NCI-H345 (cell line): ENCODE measurements at regions not wholly inside any gene's neighbourhood (a gene's known extent, or its start where the extent isn't known, plus 50 kb on each side); places are given as distances from the start of the nearest gene placed in this dataset.
"Not testable (repeated sequence)": the region's sequence is repeated elsewhere in the genome, so short reads cannot be mapped to it uniquely, and the experiment has no call there.

Source experiments
- DNase-seq: peaks from one replicate; lab custom pipeline; 2025; lab: John Stamatoyannopoulos, UW

GRCh38 chr4:179683661-179684060, 2241.4 kb upstream of the AGA start:
- DNase-seq: not testable (repeated sequence)

GRCh38 chr4:179692222-179692621, 2250.0 kb upstream of the AGA start:
- DNase-seq: no peak

DNA sequence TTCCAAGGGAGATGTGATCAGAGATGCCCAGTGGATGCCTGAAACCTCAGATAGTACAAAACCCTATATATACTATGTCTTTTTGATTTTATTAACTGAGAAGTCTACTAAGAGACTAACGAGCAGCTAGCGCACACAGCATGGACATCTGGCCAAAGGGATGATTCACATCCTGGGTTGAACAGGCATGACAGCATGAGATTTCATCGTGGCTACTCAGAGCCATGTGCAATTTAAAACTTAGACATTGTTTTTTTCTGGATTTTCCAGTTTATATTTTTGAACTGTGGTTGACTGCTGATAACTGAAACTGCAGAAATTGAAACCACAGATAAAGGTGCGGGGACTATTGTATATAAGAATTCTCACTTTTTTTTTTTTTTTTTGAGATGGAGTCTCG, 2252.9 kb upstream of the AGA start:
- DNase-seq: no peak

DNA sequence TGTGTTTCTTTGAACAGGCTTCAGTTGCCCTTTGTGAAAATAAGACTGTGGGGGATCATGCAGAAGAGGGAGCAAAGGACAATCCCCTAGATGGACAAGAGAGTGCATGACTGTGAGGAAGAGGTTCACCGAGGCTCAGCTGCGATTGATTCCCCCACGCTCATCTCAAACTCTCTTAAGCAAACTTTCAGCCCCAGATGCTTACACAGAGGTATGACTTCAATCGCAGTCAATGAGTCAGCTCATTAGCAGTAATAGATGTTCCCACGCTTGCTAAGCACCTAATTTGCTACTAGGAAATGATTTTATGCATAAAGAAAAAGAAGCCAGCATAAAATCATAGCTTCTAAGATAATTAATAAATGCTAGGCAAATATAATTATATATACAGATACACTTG, 2256.1 kb upstream of the AGA start:
- DNase-seq: no peak

DNA sequence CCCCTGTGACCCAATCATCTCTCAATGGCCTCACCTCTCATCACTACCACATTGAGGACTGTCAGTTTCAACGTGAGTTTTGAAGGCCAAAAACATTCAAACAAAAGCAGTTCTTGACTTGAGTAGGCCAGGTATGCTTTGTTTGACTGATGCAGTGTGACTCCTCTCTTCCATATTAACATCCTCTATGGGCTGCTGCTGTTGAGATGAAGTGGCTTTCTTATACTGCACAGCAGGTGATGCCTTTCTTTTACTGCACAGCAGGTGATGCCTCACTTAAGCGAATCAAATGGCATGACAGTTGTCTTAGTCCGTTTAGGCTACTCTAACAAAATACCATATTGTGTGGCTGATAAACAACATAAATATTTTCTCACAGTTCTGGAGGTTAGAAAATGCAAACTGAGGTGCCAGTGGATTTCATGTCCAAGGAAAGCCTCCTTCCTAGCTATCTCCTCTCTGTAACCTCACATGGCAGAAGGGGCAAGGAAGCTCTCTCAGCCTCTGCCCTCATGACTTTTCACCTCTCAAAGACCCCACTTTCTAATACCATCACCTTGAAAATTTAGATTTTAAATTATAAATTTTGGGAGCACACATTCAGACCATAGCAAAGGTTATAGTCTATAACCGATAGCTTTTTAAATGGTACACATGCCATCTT, 2267.9 kb upstream of the AGA start:
- DNase-seq: no peak

DNA sequence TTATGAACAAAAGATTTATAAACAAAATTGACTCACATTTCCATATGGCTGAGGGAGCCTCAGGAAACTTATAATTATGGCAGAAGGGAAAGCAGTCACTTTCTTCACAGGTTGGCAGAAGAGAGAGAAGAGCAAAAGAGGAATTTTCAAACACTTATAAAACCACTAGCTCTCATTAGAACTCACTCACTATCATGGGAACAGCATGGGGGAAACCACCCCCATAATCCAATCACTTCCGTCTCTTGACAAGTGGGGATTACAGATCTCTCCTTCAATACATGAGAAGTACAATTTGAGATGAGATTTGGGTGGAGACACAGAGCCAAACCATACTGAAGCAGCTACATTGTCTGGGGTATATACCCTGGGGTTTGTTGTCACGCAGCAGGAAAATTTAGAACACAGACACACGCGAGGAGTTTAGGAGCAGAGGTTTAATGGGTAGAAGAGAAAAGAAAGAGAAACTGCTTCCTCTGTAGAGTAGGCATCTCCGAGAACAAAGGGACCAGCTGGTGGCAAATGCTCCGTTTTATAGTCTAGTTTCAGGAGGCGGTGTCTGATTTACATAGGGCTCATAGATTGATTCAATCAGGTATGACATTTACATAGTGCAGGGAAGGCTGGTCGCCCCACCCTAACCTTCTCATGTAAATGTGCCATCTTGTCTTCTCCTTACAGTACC, 2277.7 kb upstream of the AGA start:
- no peak for DNase-seq

- not testable (repeated sequence) for DNase-seq
Observed at GRCh38 chr4:179726491-179726890, 2284.3 kb upstream of the AGA start.

- DNase-seq: no peak
Observed at GRCh38 chr4:179728305-179728704, 2286.1 kb upstream of the AGA start.

DNA sequence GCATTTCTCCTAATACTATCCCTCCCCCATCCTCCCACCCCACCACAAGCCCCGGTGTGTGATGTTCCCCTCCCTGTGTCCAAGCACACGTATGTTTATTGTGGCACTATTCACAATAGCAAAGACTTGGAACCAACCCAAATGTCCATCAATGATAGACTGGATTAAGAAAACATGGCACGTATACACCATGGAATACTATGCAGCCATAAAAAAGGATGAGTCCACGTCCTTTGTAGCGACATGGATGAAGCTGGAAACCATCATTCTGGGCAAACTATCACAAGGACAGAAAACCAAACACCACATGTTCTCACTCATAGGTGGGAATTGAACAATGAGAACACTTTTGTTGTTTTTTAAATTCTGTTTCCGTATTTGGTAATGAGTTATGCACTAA, 2294.6 kb upstream of the AGA start:
- DNase-seq: not testable (repeated sequence)

DNA sequence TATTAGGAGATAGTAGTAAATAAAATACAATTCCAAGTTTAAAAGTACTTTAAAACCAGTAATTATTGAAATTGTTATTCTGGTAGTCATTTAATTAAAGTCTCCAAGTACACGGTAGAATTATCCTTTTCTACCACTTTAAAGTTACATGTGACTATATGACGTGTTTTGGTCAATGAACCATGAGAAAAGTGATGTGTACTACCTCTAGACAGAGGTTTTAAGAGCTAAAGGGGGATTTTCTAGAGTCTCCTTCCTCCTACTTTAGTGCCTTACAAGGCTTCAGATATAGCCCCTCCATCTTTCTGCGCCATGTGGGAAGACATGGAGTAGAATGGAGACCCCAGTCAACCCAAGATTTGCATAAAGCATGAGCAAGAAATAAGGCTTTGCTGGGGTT, 2296.6 kb upstream of the AGA start:
- DNase-seq: no peak

GRCh38 chr4:179747218-179747910, 2305.1 kb upstream of the AGA start:
- no peak for DNase-seq

GRCh38 chr4:179748837-179749236, 2306.6 kb upstream of the AGA start:
- no peak for DNase-seq

DNA sequence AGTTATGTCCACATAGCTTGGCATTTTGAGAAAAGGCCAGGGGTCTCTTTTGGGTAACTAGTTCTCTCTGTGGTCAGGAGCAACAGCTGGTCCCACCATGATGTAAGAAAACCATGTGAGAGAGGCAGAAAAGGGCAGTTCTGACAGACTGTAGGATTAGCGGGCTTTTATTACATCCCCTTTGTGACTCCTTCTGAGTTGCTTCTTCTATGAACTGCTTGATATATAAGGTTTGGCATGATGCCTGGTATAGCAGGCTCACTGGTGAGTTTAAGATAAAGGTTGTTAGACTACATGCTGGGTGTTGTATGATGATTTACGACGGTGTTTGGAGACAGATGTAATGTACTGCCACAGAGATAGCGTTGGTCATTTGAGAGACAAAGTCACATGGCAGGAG, 2308.1 kb upstream of the AGA start:
- no peak for DNase-seq

DNA sequence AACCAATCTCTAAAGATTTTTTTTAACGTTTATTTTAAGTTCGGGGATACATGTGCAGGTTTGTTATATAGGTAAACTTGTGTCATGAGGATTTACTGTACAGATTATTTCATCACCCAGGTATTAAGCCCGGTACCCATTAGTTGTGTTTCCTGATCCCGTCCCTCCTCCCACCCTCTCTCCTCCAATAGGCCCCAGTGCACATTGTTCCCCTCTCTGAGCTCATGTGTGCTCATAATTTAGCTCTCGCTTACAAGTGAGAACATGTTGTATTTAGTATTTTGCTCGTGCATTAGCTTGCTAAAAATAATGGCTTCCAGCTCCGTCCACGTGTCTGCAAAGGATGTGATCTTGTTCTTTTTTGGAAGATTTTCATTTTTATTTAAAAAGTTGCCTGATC, 2309.4 kb upstream of the AGA start:
- no peak for DNase-seq

- DNase-seq: no peak
Observed at GRCh38 chr4:179755322-179755721, 2313.1 kb upstream of the AGA start.

- DNase-seq: no peak
Observed at GRCh38 chr4:179757641-179758040, 2315.4 kb upstream of the AGA start.

DNA sequence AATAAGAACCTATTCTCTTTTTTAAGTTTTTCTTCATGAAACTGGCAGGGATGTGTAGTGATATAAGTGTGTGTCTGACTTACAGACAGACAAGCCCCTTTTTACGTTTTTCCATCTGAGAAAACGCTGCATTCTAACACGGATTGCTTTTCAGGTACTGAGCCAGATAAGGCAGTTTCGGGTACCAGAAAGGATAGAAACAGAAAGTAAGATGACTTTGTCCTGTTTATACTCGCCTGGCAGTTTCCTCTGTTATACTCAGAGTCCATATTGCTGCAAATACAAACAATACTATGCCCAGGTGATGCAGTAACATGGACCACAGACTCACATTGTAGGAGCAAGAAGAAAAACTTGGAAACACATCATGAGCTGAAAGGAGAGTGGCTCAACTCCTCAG, 2320.6 kb upstream of the AGA start:
- DNase-seq: no peak

- DNase-seq: no peak
Observed at GRCh38 chr4:179766938-179767337, 2324.7 kb upstream of the AGA start.

DNA sequence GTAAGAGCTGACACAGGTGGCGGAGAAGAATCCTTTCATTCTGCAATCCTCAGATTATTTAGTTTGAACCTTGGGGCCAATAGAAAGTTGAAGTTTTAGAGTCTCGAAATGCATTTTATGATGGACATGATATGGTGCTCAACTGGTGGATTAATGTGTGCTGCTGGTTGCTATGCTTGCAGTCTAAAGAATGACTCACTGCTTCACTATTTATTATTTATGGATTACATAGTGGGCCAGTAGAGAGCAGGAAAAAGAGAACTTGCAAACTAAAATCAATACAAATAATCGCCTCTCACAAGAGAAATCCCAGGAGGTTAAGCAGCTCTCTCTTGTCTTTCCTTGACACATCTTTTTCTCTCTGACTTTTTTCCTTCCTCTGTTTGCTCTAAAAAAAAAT, 2326.8 kb upstream of the AGA start:
- no peak for DNase-seq

- DNase-seq: no peak
Observed at GRCh38 chr4:179797738-179798137, 2355.5 kb upstream of the AGA start.

- DNase-seq: no peak
Observed at GRCh38 chr4:179803857-179804256, 2361.6 kb upstream of the AGA start.

DNA sequence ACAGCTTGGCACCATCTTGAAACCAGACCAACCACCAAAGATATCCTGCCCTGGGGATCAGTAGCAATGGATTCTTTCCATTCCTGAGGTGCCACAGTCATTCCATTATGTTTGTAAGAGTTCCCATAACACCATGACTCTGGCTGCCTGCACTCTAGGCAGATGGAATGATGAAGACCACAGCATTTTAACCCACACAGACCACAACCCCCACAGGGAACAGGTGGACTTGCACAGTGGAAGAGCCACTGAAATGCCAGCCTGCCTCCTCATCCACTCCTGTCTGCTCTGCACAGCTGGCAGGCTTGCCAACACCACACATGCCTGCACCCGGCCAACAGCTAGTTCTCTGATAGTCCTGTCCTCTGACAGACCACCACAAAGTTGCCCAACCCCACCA, 2362.2 kb upstream of the AGA start:
- DNase-seq: no peak

DNA sequence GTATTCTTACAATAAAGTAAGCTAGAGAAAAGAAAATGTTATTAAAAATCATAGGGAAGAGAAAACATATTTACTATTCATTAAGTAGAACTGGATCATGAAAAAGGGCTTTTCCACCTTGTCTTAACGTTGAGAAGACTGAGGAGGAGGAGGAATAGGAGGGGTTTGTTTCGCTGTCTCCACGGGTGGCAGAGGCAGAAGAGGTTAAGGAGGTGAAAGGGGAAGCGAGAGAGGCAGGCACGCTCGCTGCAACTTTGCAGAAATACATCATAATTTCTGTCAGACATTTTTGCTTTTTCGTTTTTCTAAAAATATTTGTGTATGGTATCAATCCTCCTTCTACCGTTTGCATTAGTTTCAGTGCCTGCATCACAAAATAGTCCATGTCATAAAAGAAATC, 2375.1 kb upstream of the AGA start:
- DNase-seq: no peak
